Esophagus squamous epithelium (tissue), 5 donors: ENCODE measurements at regions not wholly inside any gene's neighbourhood (a gene's known extent, or its start where the extent isn't known, plus 50 kb on each side); places are given as distances from the start of the nearest gene placed in this dataset.

ENCODE experiments used
- DNase-seq: peaks from one replicate; lab custom pipeline; 2025; lab: John Stamatoyannopoulos, UW
- H3K27ac ChIP-seq, 4 donors: fragments of 200-600 bp; sonication (generic); one replicate each; pipeline ENCODE4 v1.5.1; 2016 to 2019; ENCODE audit warnings: mild to moderate bottlenecking in 1 of 4
- H3K27me3 ChIP-seq, 4 donors: fragments of 200-600 bp; sonication (generic); 1 replicate in 3 of 4; 2 replicates in 1 of 4; pipeline versions ENCODE4 v1.5.1 to v1.6.0; 2017 to 2021; ENCODE audit warnings: antibody characterized with exemption in 1 of 4
- H3K36me3 ChIP-seq, 3 donors: fragments of 200-600 bp; sonication (generic); one replicate each; pipeline ENCODE4 v1.5.1; 2016 to 2019
- H3K4me1 ChIP-seq, 3 donors: fragments of 200-600 bp; sonication (generic); one replicate each; pipeline ENCODE4 v1.5.1; 2017 to 2019
- H3K4me3 ChIP-seq, 4 donors: fragments of 200-600 bp; sonication (generic); 1 replicate in 3 of 4; 2 replicates in 1 of 4; pipeline ENCODE4 v1.5.1; 2016 to 2019; ENCODE audit warnings: mild to moderate bottlenecking in 2 of 4, moderate library complexity in 1 of 4
- H3K9me3 ChIP-seq, 3 donors: fragments of 200-600 bp; sonication (generic); one replicate each; pipeline ENCODE4 v1.5.1; 2016 to 2019
- POLR2A ChIP-seq, 4 donors: fragments of 450-650 bp; IDR thresholded peaks; one replicate each; pipeline ENCODE4 v1.6.1; 2017; ENCODE audit warnings: antibody characterized with exemption in 4 of 4, mild to moderate bottlenecking in 4 of 4, moderate library complexity in 3 of 4
- WGBS, 2 donors: methylation state at CpG; one replicate each; pipeline ENCODE4 v1.1.5; 2018; 5-methylcytosine and 5-hydroxymethylcytosine counted together
- intact Hi-C: fragments of 100-400 bp; cut with DNase I; formaldehyde crosslinking; loops from one replicate; pipeline ENCODE4 v1.15.0; 2022
- TF ChIP-seq, protein P1 (sequence below), 6 experiments: fragments of 450-650 bp in 4 of 6; fragments of 200-600 bp in 2 of 6; sonication (generic) in 2 of 6; IDR thresholded peaks; one replicate each; pipeline ENCODE4 v1.5.1; 2016 to 2019; ENCODE audit warnings: antibody characterized with exemption in 6 of 6, mild to moderate bottlenecking in 4 of 6, moderate library complexity in 4 of 6
- donor health status: DM: yes; HTN: yes; CAD: no.

DNA sequence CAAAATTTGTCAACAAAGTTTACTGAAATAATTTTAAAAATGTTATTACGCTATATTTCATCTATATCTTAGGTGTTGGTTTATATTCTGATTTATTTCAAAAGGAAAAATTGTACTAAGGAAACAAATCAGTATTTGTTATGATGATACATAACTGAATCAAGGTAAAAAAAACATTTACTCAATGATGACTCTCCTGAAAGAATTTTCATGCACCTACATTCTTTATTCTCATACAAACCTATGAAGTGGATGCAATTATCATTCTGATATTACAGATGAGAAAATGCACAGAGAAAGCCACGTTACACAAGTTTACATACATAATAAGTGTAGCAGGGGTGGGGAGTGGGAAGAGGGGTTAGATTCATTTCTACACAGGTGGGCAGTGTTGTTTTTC is 422.4 kb downstream of the DSEL start:
- H3K27me3 ChIP-seq = no peaks in the 10 kb centered on the region
- 56 to 70% methylated on average over 2 of the region's 2 CpGs for WGBS, 2 donors
- H3K27ac ChIP-seq = no peak overlapping the region
- H3K4me3 ChIP-seq = no peak overlapping the region
- TF ChIP-seq, protein P1, sequence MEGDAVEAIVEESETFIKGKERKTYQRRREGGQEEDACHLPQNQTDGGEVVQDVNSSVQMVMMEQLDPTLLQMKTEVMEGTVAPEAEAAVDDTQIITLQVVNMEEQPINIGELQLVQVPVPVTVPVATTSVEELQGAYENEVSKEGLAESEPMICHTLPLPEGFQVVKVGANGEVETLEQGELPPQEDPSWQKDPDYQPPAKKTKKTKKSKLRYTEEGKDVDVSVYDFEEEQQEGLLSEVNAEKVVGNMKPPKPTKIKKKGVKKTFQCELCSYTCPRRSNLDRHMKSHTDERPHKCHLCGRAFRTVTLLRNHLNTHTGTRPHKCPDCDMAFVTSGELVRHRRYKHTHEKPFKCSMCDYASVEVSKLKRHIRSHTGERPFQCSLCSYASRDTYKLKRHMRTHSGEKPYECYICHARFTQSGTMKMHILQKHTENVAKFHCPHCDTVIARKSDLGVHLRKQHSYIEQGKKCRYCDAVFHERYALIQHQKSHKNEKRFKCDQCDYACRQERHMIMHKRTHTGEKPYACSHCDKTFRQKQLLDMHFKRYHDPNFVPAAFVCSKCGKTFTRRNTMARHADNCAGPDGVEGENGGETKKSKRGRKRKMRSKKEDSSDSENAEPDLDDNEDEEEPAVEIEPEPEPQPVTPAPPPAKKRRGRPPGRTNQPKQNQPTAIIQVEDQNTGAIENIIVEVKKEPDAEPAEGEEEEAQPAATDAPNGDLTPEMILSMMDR (IDR thresholded peaks at IDR 0.05) = no peak
- no peak for TF ChIP-seq POLR2A (IDR thresholded peaks at IDR 0.05)
- no peaks in the 10 kb centered on the region for H3K9me3 ChIP-seq
- no peak for DNase-seq
- H3K36me3 ChIP-seq = no peaks in the 10 kb centered on the region
- intact Hi-C loops = no loop called here
- H3K4me1 ChIP-seq = no peaks in the 10 kb centered on the region

DNA sequence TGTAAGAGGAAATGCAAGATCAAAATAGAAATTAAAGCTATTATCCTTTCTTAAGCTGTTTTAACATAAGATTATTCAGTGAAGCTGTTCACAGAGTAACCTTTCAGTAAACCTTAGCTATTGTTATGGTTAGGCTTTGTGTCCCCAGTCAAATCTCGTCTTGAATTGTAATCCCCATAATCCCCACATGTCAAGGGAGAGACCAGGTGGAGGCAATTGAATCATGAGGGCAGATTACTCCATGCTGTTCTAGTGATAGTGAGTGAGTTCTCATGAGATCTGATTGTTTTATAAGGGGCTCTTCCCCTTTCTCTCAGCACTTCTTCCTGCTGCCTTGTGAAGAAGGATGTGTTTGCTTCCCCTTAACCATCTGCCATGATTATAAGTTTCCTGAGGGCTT is 424.4 kb downstream of the DSEL start:
- intact Hi-C loops = no loop called here
- Histone ChIP-seq H3K27ac (no peak overlapping the region), H3K27me3 (no peaks in the 10 kb centered on the region), H3K36me3 (no peaks in the 10 kb centered on the region), H3K4me1 (no peaks in the 10 kb centered on the region), H3K9me3 (no peaks in the 10 kb centered on the region), H3K4me3 (no peak overlapping the region)
- 27 to 29% methylated on average over 1 of the region's 1 CpG for WGBS, 2 donors
- TF ChIP-seq POLR2A (IDR thresholded peaks at IDR 0.05) = no peak
- TF ChIP-seq, protein P1 (IDR thresholded peaks at IDR 0.05) = no peak
- no peak for DNase-seq

DNA sequence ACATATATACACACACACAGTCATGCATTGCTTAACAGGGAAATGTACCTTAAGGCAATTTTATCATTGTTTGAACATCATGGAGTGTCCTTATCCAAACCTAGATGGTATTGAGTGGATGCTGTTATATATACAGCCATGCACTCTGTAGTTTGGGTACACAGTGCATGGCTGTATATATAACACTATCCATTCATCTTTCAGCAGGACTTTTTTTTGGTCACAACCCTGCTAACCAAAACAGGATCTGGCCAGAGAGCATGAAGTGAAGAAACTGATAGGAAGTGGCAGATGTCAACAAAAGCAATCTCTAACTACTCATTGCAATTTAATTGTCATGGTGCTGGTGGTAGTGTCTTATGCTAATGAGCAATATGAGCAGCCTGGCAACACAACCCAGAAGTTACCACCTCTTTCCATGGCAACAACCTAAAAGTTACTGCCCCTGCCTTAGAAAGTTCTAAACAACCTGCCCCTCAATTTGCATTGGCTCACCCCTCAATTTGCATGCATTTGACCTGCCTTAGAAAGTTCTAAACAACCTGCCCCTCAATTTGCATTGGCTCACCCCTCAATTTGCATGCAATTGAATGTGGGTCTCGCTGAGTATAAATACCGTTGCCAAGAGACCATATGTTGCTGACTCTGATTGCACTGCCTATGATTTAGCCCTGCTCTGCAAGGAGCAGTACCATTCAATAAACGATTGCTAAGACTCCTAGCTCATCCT is 434.9 kb downstream of the DSEL start:
- no peak for DNase-seq
- 56 to 68% methylated on average over 3 of the region's 3 CpGs for WGBS, 2 donors
- intact Hi-C loops = no loop called here
- TF ChIP-seq, protein P1 (IDR thresholded peaks at IDR 0.05) = no peak
- TF ChIP-seq POLR2A (IDR thresholded peaks at IDR 0.05) = no peak
- Histone ChIP-seq H3K4me1 (no peaks in the 10 kb centered on the region), H3K27me3 (no peaks in the 10 kb centered on the region), H3K9me3 (no peaks in the 10 kb centered on the region), H3K27ac (no peak overlapping the region), H3K36me3 (no peaks in the 10 kb centered on the region), H3K4me3 (no peak overlapping the region)

DNA sequence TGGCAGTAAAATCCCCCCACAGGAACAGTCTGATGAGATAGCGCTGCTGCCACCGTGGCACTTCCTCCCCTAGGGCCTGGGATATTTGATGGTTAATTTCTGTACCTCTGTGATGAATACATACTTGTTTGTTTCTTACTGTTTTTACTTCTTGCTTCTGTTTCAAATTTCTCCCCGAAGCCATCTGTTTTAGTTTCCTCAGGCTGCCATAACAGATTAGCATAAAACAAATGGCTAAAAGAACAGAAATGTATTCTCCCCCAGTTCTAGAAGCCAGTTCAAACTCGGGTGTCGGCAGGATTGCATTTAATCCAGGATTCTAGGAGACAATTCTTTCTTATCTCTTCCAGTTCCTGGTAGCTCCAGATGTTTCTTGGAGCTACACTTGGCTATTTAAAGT is 435.9 kb downstream of the DSEL start:
- Histone ChIP-seq H3K9me3 (no peaks in the 10 kb centered on the region), H3K27ac (no peak overlapping the region), H3K4me3 (no peak overlapping the region), H3K27me3 (no peaks in the 10 kb centered on the region), H3K36me3 (no peaks in the 10 kb centered on the region), H3K4me1 (no peaks in the 10 kb centered on the region)
- DNase-seq = no peak
- intact Hi-C loops = no loop called here
- WGBS, 2 donors = 56 to 57% methylated on average over 5 of the region's 5 CpGs
- TF ChIP-seq POLR2A (IDR thresholded peaks at IDR 0.05) = no peak
- TF ChIP-seq, protein P1 (IDR thresholded peaks at IDR 0.05) = no peak

DNA sequence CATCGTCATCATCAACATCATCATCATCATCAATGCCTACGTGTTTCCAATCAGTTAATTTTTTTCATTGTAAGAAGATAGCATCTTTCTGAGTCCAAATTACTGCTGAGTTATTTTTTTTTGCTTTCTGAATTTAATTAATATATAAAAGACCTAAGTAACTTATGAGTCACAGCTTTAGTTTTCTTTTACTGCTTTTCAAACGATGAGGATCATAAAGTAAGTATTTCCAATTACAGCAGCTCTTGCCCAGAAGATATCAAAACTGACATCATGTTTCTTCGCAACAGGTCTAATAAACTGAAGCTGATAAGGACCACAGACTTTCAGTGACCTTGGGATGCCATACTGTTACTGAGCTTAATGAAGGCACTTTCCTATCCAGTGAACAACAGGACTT is 442.2 kb downstream of the DSEL start:
- Histone ChIP-seq H3K4me3 (no peak overlapping the region), H3K27ac (no peak overlapping the region), H3K9me3 (no peaks in the 10 kb centered on the region), H3K36me3 (no peaks in the 10 kb centered on the region), H3K4me1 (no peaks in the 10 kb centered on the region), H3K27me3 (no peaks in the 10 kb centered on the region)
- intact Hi-C loops = no loop called here
- no peak for TF ChIP-seq POLR2A (IDR thresholded peaks at IDR 0.05)
- TF ChIP-seq, protein P1 (IDR thresholded peaks at IDR 0.05) = no peak
- DNase-seq = no peak
- WGBS, 2 donors = 68 to 69% methylated on average over 4 of the region's 4 CpGs
